HG03039 (cell line): ENCODE measurements at regions not wholly inside any gene's neighbourhood (a gene's known extent, or its start where the extent isn't known, plus 50 kb on each side); places are given as distances from the start of the nearest gene placed in this dataset.

ENCODE experiments used
- ATAC-seq: cut with Tn5 transposase; IDR thresholded peaks from one replicate; pipeline ENCODE4 v1.9.1; 2021; ENCODE audit warnings: mild to moderate bottlenecking, moderate library complexity; ENCODE audit not compliant: unreplicated experiment

DNA sequence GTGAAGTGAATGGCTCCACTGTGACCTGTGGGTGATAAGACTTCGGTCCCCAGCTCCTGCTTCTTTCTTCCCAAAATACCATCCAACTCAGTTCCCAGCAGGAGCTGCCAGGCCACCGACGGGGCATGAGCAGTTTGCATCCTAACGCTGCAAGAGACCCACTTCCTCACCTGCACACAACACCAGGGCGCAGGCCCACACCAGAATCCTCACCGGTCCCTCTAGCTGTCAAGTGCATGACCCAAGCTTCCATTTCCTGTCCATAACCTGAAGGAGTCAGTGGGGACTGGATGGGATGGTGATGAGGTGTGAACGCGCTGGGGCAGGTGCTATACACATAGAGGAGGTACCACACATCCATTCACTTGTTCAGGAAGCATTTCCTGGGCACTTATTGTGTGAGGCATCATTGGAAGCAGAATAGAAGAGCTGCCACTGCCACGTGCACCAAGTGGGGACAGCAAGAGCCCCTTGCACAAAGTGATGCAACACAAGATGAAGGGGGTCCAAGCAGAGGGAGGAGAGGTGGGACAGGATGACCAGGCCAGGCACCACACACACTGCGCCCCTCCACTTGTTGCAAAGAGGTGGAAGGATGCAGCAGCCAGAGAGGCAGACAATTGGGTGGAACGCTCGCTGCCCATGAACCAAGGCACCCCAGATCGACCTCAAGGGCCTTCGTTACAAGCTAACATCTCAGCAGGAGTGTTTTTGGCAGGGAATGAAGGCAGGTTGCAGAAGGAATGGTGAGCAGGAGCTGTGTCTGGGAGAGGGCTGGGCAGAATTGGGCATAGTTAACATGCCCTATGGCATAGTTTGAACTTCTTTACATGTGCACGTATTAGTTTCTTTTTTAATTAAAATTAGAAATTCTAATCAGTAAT lies 605.8 kb upstream of the MGMT start:
- no peak for ATAC-seq

DNA sequence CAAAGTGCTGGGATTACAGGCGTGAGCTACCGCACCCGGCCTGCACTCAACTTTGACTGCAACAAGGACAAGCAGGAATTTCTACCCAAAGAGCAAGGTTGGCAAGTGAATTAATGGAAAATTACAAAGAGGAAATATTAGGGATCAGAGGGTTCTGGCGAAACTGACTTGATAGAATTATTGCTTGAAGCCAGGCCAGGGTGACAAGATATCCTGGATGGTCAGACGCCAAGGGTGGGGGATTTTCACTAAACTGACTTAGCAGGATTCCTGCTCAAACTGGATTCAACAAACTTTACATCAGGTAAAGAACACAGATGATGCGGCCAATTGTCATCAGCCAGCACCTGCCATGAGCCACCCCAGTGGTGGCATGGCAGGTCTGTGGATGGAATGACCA lies 603.6 kb upstream of the MGMT start:
- no peak for ATAC-seq

DNA sequence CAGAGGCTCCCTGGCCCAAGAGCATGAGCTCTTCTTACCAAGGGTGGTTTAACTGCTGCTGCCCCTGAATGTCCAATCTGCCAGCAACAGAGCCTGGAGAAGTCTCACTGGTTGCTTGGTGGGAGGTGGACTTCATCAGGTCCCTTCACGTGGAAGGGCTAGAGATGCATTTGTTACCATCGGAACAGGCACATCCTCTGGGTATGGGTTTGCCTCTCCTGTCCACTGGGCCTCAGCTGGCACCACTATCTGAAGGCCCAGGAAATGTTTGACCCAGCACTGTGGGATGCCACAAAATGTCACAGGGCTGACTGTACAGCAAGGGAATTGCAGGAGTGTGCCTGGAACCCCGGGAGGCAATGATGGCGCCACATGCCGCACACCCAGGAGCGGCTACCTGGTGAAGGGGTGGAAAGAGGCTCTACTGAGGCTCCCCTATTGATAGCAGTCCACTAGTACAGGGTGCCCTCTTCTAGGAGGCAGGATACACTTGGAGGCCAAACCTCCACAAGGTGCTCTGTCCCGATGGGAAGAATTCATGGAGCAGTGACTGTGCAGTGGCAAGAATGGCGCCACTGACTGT lies 603.1 kb upstream of the MGMT start:
- no peak for ATAC-seq

DNA sequence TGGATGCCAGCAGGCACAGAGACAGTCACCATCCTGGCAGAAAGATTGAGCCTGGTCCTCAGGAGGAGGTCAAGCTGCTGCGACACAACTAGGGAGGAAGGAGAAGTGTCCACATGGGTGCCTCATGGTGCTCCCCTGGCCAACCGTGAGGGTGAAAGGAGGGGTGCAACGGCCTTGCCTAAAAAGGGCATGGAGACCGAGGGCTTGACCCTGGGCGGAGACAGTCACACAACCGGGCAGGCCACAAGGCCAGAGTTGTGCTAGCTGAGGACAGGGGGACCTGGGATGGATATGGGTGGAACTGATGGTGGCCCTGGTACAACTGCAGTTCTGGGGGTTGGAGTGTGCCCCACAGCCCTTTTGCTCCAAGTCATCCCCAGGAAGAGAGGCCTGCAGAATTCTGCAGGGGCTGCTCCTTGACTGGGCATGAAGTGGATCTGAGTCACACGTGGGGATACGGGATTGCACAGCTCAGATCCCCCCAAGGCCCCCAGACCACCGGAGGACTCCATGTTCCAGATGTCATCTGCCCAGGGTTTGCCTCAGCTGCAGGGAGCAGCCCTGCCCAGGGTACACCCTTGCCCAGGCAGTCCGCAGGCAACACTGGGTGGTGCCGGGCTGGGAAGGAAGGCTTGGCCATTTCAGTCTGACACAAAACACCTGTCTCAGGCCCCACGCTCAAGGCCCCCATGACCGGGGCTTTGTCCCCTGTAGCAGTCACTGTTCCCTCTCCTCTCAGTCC lies 602.3 kb upstream of the MGMT start:
- ATAC-seq: no peak

DNA sequence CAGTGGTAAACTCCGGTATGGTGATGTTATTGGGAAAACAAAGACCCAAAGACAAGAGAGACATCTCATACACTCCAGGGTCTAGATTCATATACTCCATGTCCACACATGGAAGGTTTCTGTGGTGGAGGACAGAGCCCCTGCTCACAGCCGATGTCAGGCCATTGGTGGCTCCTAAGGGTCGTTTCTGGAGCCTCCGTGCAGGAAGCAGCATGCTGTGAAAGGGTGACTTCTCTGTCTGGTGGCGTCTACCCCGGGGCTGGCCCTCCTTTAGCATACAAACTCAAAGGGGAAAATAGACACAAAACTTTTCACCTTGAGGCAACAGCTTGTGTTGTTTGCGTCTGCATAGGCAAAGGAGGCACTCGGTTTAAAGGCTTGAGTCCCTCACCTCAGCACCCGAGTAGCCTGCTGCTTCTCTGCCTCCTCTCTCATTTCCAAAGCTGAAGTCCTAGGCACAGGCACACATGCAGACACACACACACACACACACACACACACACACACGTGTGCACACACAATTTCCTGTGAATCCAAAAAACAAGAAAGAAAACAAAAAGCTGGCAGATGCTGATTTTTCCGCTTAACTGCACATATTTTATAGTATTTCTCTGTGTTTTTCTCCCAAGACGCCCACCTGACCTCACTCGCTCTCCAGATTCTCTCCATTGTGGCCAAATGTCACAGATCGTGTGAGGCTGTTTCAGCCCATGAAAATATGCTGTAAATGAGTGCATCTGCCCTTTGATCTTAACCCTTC lies 601.4 kb upstream of the MGMT start:
- ATAC-seq: no peak

DNA sequence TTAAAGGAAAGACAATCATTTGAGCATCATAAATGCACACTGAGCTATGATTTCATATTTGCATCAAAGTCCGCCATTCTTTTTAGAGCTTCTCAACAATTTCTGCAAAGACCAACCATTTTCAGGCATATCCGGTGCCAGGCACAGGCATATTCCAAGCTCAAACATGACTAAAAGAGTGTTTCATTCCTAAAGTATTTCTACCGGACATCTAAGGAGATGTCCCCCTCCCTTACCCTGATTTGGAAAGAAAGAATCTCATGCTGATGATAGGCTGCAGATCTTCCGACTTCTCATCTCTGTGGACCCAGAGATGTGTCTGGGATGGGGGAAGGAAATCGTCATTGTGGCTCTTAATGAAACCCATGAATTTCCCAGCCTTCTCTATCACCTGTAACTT lies 600.5 kb upstream of the MGMT start:
- no peak for ATAC-seq

DNA sequence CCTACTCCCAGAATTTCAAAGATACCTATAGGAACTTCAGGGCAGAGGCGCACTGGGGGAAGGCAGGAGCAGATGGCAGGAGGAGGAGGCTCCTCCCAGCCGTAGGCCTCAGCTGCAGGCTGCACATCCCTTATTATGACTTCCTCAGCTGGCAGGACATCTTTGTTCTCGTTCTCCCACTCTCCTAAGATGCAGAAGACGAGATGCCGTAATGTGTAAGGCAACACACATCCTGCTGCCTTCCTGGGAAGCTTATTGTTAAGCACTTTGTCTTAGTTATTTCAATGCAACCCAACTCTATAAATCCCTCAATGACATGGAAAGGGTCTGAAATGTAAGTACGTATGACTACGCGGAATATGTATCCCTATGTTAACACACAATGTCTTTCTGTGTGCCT lies 599.8 kb upstream of the MGMT start:
- ATAC-seq: no peak

DNA sequence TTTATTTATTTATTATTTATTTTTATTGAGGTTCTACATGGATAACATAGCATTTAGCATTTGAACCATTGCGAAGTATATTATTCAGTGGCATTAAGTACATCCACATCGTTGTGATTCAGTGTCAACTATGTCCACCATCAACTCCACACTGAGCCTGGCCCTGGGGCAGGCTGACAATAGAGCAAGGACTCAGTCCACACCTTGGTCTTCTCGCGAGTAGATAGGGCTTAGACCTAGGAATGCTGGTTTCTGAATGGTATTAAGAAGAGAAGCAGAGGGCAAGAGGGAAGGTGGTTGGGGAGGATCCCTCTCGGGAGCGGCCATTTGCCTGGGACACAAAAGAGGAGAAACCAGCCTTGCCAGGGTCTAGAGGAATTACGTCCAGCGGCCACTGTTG lies 599.2 kb upstream of the MGMT start:
- no peak for ATAC-seq

DNA sequence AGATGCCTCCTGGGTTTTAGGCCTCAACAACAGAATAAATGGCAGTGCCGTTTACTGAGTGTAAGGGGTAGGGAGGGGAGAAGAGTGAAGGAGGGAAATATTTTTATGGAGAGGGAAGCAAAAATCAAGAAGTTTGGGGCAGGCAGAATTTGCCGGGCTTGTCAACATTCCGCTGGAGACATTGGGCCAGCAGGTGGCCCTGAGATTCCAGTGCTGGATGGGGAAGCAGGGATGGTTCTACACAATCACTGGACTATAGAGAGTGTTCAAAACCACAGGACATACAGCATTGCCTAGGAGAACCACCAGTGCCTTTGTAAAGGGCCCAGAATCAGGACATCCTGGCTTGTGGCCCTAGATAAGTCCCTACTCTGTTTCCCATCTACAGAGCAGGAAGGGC lies 598.6 kb upstream of the MGMT start:
- no peak for ATAC-seq

DNA sequence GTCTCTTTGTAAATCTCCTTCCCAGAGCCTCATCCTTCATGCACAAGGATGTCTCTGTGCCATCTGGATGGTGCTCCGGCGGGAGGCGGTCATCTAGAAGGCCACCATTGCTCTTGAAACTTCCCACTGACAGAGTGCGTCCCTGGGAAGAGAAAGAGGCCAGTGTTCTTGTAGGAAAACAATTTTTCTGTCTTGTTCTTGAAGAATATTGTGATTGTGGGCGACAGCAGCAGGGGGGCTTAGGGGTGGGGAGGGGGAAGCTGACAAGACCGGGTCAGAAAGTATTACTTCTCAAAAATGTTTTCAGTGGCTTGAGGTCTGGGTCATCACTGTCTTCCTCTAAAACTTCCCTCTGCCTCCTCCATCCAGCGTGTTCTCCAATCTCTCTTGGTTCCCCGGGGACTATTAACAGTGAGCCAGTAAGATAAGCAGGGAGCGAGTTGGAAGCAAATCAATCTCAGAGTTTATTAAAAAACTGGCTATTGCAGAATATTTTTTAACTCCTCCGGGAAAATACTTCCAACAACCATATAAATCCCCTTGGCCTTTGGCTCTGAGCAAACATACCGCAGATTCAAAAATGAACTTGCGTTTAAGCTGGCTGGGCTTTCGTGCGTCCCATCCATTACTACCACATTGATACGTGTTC lies 597.8 kb upstream of the MGMT start:
- no peak for ATAC-seq

DNA sequence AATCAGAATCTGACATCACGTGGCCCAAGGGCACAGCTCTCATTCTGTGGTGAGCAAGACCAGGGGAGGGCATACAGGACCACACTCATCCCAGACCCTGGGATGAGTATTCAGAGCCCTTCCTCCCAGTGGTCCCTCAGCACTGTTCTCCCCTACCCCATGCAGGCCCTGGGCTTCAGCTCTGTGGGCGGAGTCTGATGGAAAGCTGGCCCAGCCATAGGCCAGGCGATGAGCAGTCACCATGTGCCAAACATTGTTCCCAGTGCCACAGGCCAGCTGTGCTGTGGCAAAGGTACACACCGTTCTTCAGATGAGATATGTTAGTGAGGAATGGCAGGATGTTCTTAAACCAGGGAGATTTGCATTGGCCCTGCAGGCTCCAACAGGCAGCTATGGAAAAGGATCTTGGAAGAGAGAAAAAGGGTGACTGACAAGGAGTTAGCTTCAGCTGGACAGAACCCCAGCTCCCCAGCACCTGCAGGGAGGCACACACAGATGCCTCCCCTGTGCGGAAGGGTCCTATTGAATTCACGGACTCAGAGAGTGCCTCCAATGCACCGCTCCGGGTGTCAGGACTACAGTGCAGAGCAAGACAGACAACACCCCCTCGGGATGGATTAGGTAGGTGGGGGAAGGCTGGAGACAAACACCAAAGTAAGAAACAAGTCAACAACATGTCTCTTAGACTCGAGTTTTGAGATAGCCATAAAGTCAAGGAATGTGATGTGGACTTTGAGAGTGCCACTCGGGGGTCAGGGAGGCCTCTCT lies 596.0 kb upstream of the MGMT start:
- ATAC-seq: no peak

DNA sequence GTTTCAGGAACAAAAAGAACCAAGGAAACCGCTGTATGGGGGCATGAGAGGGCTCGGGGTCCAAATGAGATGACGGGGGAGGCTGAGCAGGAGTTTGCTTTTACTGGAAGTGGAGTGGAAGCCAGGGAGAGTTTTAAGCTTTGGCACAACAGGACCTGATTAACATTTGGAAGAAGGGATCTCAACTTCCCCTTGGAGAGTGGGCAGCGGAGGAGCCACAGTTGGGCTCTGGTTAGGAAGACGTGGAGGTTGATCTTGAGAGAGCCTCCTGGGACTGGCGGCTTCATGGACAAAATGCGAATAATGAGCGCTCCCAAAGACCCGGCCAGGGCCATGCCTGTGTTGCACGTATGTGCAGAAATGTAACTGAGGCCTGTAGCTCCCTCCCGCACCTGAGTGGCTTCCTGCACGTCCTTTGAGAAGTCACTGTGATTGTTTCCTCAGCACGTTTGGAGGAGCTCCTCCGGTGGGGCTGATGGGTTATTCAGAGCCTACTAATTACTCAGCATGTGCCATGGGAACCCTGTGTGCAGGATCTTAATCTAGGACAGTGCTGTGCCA lies 595.3 kb upstream of the MGMT start:
- no peak for ATAC-seq

DNA sequence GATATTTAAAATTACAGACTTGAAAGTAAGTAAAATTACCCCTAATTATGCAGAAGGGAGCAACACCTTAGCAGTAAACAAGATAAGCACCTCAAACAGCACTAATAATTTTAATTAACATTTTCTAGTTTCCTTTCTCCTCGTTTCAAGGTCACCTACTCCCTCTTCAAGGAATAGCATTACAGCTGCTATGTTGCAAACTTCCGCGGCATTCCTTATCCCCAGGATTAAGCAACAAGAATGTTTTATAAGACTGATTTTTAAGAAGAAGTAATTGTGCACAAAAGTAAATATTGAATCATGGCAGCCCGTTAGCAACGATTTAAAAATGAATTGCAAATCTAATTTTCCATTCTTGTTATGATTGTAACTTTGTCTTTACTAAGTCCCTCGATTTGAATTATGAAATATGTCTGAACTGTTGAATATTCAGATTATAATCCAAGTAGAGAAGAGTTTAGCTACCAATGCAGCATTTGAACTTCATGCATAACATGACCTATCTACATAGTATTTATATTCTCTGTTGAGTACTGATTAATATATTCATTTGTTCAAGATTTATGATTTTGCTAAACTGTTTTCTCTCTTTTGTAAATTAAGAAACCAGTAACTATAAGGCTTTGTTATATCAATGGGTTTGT lies 593.5 kb upstream of the MGMT start:
- ATAC-seq: no peak

DNA sequence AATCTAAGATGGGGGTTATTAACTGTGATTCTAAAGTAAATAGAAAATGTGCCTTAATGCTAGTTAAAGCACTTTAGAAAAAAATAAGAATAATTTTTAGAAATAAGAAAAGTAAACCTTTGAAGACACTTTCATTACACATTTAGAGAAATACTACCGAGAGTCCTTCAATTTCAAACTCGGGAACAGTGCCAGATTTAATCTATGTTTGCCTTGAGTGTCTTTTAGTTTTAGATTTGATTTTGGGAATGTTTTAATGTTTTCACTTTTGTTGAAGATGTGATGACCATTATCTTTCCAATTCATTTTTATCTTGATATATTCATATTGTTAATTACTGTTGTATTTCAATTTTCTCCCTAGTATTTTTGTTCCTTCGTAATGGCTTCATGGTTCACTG lies 592.7 kb upstream of the MGMT start:
- ATAC-seq: no peak

DNA sequence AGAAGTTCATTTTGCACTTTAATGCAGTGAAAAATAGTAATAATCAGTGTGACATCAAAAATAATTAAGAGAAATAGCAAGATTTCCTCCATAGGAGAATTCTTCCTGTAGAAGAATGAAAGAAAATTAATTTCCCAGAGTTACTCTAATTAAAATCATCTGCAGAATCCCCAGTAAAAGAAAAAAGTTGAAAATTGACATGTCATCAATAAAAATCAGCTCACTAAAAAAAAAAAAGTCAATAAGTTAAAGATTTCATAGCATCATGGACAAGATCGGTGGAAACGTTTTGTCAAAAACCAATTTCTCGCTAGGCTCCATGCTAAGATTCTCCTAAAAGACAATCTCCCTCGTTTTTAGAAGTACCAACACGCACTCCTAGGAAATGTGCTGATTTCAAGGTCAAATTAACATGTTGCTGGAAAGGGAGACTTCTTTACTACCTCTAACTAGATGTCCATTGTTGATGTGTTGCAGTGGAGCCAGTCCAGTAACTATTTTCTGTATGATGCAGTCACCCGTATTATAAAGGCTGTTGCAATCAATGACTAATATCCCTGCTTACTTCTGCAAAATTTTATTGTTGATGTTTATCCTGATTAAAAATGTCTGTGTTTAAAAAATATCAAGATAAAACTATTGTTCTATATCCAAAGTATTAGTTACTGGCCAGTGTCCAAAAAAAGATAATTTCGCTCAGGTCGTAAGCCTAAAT lies 591.9 kb upstream of the MGMT start:
- no peak for ATAC-seq

DNA sequence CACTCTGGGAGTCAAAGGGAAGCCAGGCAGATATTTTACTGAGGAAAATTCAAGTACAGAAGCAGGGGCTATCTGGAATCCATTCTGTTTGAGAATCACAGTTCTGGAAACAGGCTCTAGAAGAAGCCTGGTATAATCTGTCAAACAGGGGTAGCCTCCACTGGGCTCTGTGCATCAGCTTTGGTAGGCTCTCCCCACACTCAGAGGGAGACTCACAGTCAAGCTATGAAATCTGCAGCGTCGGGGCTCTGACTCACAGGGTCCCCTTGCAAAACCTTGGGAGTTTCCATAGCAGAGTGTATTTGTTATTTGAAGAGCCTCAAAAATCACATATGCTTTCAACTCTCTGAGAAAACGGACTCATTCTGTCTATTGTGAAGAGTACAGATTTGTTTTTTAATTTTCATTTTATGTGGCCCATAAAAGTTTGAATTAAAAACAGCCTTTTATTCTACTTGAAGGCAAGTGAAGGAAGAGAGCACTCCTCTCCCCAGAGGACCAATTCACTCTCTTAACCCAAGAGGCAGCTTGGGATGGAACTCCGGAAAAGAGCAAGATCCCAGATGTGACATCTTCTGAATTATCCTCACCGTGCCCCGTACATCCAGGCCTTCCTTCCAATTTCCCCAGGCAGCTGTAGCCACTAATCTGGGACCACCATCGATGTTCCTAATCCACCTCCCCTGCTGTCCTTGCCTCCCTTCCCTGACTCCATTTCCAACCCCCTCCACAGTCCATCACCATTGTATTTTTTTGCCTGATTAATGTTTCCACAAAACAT lies 590.9 kb upstream of the MGMT start:
- no peak for ATAC-seq

DNA sequence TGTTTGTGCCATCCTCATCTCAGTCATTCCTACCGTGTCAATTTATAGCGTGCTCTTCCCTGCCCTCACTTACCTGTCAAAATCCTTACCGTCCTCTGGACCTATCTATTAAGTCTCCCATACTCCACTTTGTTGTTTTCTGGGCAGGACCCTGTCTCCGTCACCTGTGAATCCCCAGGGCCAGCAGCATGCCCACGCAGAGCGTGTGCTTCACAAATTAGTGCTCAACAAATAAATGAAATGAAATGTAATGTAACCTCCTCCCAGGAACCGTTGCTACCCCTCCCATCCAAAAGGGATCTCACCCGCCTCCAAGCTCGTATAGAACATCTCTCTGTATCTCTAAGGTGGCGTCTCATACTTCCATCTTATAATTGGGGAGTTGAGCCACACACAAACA lies 589.9 kb upstream of the MGMT start:
- ATAC-seq: no peak

DNA sequence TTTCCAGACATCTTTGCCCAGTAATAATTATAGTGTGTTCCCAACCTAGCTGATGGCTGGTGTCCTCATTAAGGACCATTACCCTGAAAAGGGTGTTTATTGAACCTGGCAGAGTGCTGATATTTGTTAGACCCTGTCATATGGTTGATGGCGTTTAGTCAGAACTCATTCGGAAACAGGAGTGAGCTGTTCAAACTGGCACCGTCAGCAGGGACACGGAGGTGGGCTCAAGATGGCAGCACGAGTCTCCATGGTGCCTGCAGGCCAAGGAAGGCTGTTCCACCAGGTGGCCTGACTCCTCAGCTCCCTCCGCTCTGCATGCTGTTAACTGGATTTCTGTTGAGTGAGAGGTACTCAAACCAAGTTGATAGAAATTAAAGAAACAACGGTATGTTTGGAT lies 589.1 kb upstream of the MGMT start:
- no peak for ATAC-seq
